Adrenal gland (tissue), 5 donors: ENCODE measurements at regions not wholly inside any gene's neighbourhood (a gene's known extent, or its start where the extent isn't known, plus 50 kb on each side); places are given as distances from the start of the nearest gene placed in this dataset.

Source experiments
- CTCF ChIP-seq, 6 experiments: fragments of 450-650 bp in 4 of 6; fragments of 200-600 bp in 2 of 6; sonication (generic) in 1 of 6; IDR thresholded peaks; 1 replicate in 5 of 6; 2 replicates in 1 of 6; pipeline versions ENCODE4 v1.5.1 to v1.8.0; 2016 to 2021; ENCODE audit warnings: antibody characterized with exemption in 6 of 6, mild to moderate bottlenecking in 2 of 6, moderate library complexity in 1 of 6
- POLR2A ChIP-seq, 2 donors: fragments of 450-650 bp; IDR thresholded peaks; one replicate each; pipeline ENCODE4 v1.6.1; 2017; ENCODE audit warnings: antibody characterized with exemption in 2 of 2, mild to moderate bottlenecking in 2 of 2, moderate library complexity in 1 of 2
- donor health status: DM: no; HTN: no; CAD: no.

GRCh38 chr5:105030153-105030552 lies 1467.6 kb upstream of the NUDT12 start:
- TF ChIP-seq CTCF (IDR thresholded peaks at IDR 0.05), result no peak
- TF ChIP-seq POLR2A (IDR thresholded peaks at IDR 0.05), result no peak
